ENCODE measurements at regions not wholly inside any gene's neighbourhood (a gene's known extent, or its start where the extent isn't known, plus 50 kb on each side); places are given as distances from the start of the nearest gene placed in this dataset.

- no peak overlapping the region for H3K4me3 ChIP-seq
- intact Hi-C loops (cut with DNase I): loop anchor here in 1 of 3 donors (10.0 kb wide), 1 partner anchor 495 kb away; the partner anchor contains the start of gene ARL4A
- no peaks in the 10 kb centered on the region for H3K36me3 ChIP-seq
- ATAC-seq: peak in 1 of 4 donors; percentile 35
- FAIRE-seq: no peak
- no peaks in the 10 kb centered on the region for H3K9me3 ChIP-seq
- no peak for DNase-seq
- no peaks in the 10 kb centered on the region for H3K4me1 ChIP-seq
- H3K27ac ChIP-seq: no peak overlapping the region
- no peaks in the 10 kb centered on the region for H3K27me3 ChIP-seq
- WGBS, 2 donors: 44 to 58% methylated on average over 5 of the region's 5 CpGs
- no peak for TF ChIP-seq CTCF (IDR thresholded peaks at IDR 0.05)
These were observed 492.5 kb downstream of the ARL4A start for GRCh38 chr7:13179775-13180523.

GRCh38 chr7:13181216-13181615 is 493.8 kb downstream of the ARL4A start:
- Histone ChIP-seq H3K4me3 (no peak overlapping the region), H3K9me3 (no peaks in the 10 kb centered on the region), H3K4me1 (no peaks in the 10 kb centered on the region), H3K27ac (no peak overlapping the region), H3K36me3 (no peaks in the 10 kb centered on the region), H3K27me3 (no peaks in the 10 kb centered on the region)
- intact Hi-C loops (cut with DNase I): no loop called here
- no peak for FAIRE-seq
- no peak for ATAC-seq
- 40 to 41% methylated on average over 3 of the region's 3 CpGs for WGBS, 2 donors
- no peak for TF ChIP-seq CTCF (IDR thresholded peaks at IDR 0.05)
- no peak for DNase-seq

- ATAC-seq (no peak), DNase-seq (no peak), FAIRE-seq (no peak)
- H3K4me3 ChIP-seq: no peak overlapping the region
- TF ChIP-seq CTCF (IDR thresholded peaks at IDR 0.05): no peak
- no peaks in the 10 kb centered on the region for H3K27me3 ChIP-seq
- H3K4me1 ChIP-seq: no peaks in the 10 kb centered on the region
- H3K27ac ChIP-seq: no peak overlapping the region
- no peaks in the 10 kb centered on the region for H3K9me3 ChIP-seq
- no peaks in the 10 kb centered on the region for H3K36me3 ChIP-seq
- intact Hi-C loops (cut with DNase I): no loop called here
These were observed 497.7 kb downstream of the ARL4A start for GRCh38 chr7:13185139-13185538.

- intact Hi-C loops (cut with DNase I): no loop called here
These were observed 500.9 kb downstream of the ARL4A start for GRCh38 chr7:13188236-13188805.

More at GRCh38 chr7:13188236-13188805, 500.9 kb downstream of the ARL4A start:
- Histone ChIP-seq H3K27ac (no peak overlapping the region), H3K27me3 (no peaks in the 10 kb centered on the region), H3K4me3 (no peak overlapping the region), H3K36me3 (no peaks in the 10 kb centered on the region), H3K9me3 (no peaks in the 10 kb centered on the region), H3K4me1 (no peaks in the 10 kb centered on the region)
- no peak for TF ChIP-seq CTCF (IDR thresholded peaks at IDR 0.05)
- ATAC-seq (no peak), DNase-seq (no peak), FAIRE-seq (no peak)
- 54 to 57% methylated on average over 5 of the region's 5 CpGs for WGBS, 2 donors
